Cardiac muscle cell (in vitro differentiated cells and primary cell): ENCODE measurements at regions not wholly inside any gene's neighbourhood (a gene's known extent, or its start where the extent isn't known, plus 50 kb on each side); places are given as distances from the start of the nearest gene placed in this dataset.

Experiments
- DNase-seq, 2 donors: peaks; one replicate each; pipeline versions ENCODE4 v3.0.0 to v3.0.0-alpha.2; 2010 to 2017; ENCODE audit warnings: low read depth in 1 of 2, low spot score in 1 of 2
- H3K27ac ChIP-seq: fragments of 200-600 bp; sonication (generic); 2 replicates; pipeline ENCODE4 v1.5.1; 2016
- H3K27me3 ChIP-seq: fragments of 200-600 bp; sonication (generic); 2 replicates; pipeline ENCODE4 v1.6.0; 2016; ENCODE audit warnings: control low read depth
- H3K36me3 ChIP-seq: fragments of 200-600 bp; sonication (generic); 2 replicates; pipeline ENCODE4 v1.5.1; 2016; ENCODE audit warnings: control low read depth
- H3K4me1 ChIP-seq: fragments of 200-600 bp; sonication (generic); 2 replicates; pipeline ENCODE4 v1.8.1; 2017; ENCODE audit warnings: low read depth, mild to moderate bottlenecking, mixed run types
- H3K4me3 ChIP-seq: fragments of 200-600 bp; sonication (generic); 2 replicates; pipeline ENCODE4 v1.5.1; 2016; ENCODE audit warnings: mild to moderate bottlenecking
- H3K9me3 ChIP-seq: fragments of 200-600 bp; sonication (generic); 2 replicates; pipeline ENCODE4 v1.5.1; 2017; ENCODE audit warnings: low read depth, mild to moderate bottlenecking, control low read depth
- CTCF ChIP-seq: IDR thresholded peaks from 2 replicates; pipeline ENCODE4 v1.5.1; 2012; ENCODE audit warnings: low read depth, mild to moderate bottlenecking, low read length

- Histone ChIP-seq H3K4me3 (no peak overlapping the region), H3K9me3 (no peaks in the 10 kb centered on the region), H3K4me1 (no peaks in the 10 kb centered on the region), H3K27me3 (no peaks in the 10 kb centered on the region), H3K36me3 (no peaks in the 10 kb centered on the region), H3K27ac (no peak overlapping the region)
- DNase-seq: no peak
- TF ChIP-seq CTCF: no peak
Observed at GRCh38 chr19:27736225-27736624, 1476.7 kb downstream of the UQCRFS1 start.

GRCh38 chr19:27735314-27735713 lies 1477.6 kb downstream of the UQCRFS1 start:
- DNase-seq: no peak
- no peak for TF ChIP-seq CTCF
- H3K9me3 ChIP-seq: no peaks in the 10 kb centered on the region
- H3K36me3 ChIP-seq: no peaks in the 10 kb centered on the region
- H3K27ac ChIP-seq: no peak overlapping the region
- no peak overlapping the region for H3K4me3 ChIP-seq
- H3K27me3 ChIP-seq: no peaks in the 10 kb centered on the region
- no peaks in the 10 kb centered on the region for H3K4me1 ChIP-seq

GRCh38 chr19:27734496-27735220 lies 1478.3 kb downstream of the UQCRFS1 start:
- no peak for TF ChIP-seq CTCF
- H3K27ac ChIP-seq: no peak overlapping the region
- no peaks in the 10 kb centered on the region for H3K4me1 ChIP-seq
- H3K27me3 ChIP-seq: no peaks in the 10 kb centered on the region
- H3K4me3 ChIP-seq: no peak overlapping the region
- H3K9me3 ChIP-seq: no peaks in the 10 kb centered on the region
- no peak for DNase-seq
- no peaks in the 10 kb centered on the region for H3K36me3 ChIP-seq

GRCh38 chr19:27733551-27734266 lies 1479.2 kb downstream of the UQCRFS1 start:
- H3K36me3 ChIP-seq: no peaks in the 10 kb centered on the region
- no peaks in the 10 kb centered on the region for H3K9me3 ChIP-seq

GRCh38 chr19:27729332-27729731 lies 1483.6 kb downstream of the UQCRFS1 start:
- DNase-seq: no peak
- Histone ChIP-seq H3K27me3 (no peaks in the 10 kb centered on the region), H3K36me3 (no peaks in the 10 kb centered on the region), H3K27ac (no peak overlapping the region), H3K4me1 (no peaks in the 10 kb centered on the region), H3K4me3 (no peak overlapping the region), H3K9me3 (no peaks in the 10 kb centered on the region)
- no peak for TF ChIP-seq CTCF

More at GRCh38 chr19:27733551-27734266, 1479.2 kb downstream of the UQCRFS1 start:
- H3K27me3 ChIP-seq: no peaks in the 10 kb centered on the region
- no peak for TF ChIP-seq CTCF
- no peaks in the 10 kb centered on the region for H3K4me1 ChIP-seq
- no peak for DNase-seq
- H3K4me3 ChIP-seq: no peak overlapping the region
- H3K27ac ChIP-seq: no peak overlapping the region
